GM06990 (cell line): ENCODE measurements at regions not wholly inside any gene's neighbourhood (a gene's known extent, or its start where the extent isn't known, plus 50 kb on each side); places are given as distances from the start of the nearest gene placed in this dataset.
"Not testable (repeated sequence)": the region's sequence is repeated elsewhere in the genome, so short reads cannot be mapped to it uniquely, and the experiment has no call there.

ENCODE experiments used
- DNase-seq: peaks from one replicate; pipeline ENCODE4 v3.0.0-alpha.2; 2011; ENCODE audit not compliant: insufficient read length; ENCODE audit errors: extremely low read depth
- H3K27me3 ChIP-seq: replicated peaks from 2 replicates; pipeline ENCODE4 v1.6.0; 2011; ENCODE audit warnings: low read length; ENCODE audit not compliant: control insufficient read depth, insufficient read depth
- H3K36me3 ChIP-seq: 2 replicates; pipeline ENCODE4 v1.5.1; 2011; ENCODE audit warnings: low read length; ENCODE audit not compliant: control insufficient read depth, insufficient read depth
- H3K4me3 ChIP-seq: replicated peaks from 2 replicates; pipeline ENCODE4 v1.5.1; 2011; ENCODE audit warnings: low read depth, mild to moderate bottlenecking, control low read depth, low read length
- CTCF ChIP-seq: IDR thresholded peaks from 2 replicates; pipeline ENCODE4 v1.5.1; 2011; ENCODE audit warnings: low read length, control low read depth, mild to moderate bottlenecking, inconsistent platforms; ENCODE audit not compliant: insufficient read depth, poor library complexity, severe bottlenecking

DNA sequence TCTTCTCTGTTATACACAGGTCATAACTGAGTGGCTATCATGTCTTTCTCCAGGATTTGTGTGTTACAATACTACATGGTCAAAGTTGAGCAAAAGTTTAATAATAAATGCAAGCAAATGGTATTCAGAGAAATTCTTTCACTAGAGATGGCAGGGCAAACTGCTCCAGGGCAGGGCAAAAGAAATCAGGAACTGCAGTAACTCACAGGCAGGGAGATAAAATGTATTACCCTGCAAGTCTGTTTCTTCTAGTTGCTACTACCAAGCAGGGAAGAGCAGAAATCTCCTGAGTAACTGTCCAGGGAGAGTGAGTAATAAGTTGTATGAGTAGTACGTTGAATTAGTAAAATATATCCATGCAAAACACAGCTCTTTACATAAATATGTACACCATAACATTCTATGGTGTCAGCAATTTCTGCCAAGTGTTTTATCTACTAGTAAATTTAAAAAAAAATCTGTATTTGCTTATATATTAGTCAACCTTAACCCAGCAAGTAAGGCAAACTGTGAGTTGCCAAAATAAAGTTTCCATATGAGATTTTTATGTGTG is 404.1 kb downstream of the ZEB2 start:
- no peak for DNase-seq
- TF ChIP-seq CTCF: no peak
- no peaks in the 10 kb centered on the region for H3K36me3 ChIP-seq
- H3K27me3 ChIP-seq: no peaks in the 10 kb centered on the region
- no peak overlapping the region for H3K4me3 ChIP-seq

- Histone ChIP-seq H3K27me3 (no peaks in the 10 kb centered on the region), H3K36me3 (no peaks in the 10 kb centered on the region), H3K4me3 (no peak overlapping the region)
- no peak for DNase-seq
- TF ChIP-seq CTCF: no peak
These were observed 405.2 kb downstream of the ZEB2 start for GRCh38 chr2:144114760-144115159.

GRCh38 chr2:144111437-144111836 is 408.5 kb downstream of the ZEB2 start:
- TF ChIP-seq CTCF: no peak
- DNase-seq: no peak
- Histone ChIP-seq H3K27me3 (no peaks in the 10 kb centered on the region), H3K36me3 (no peaks in the 10 kb centered on the region), H3K4me3 (no peak overlapping the region)

DNA sequence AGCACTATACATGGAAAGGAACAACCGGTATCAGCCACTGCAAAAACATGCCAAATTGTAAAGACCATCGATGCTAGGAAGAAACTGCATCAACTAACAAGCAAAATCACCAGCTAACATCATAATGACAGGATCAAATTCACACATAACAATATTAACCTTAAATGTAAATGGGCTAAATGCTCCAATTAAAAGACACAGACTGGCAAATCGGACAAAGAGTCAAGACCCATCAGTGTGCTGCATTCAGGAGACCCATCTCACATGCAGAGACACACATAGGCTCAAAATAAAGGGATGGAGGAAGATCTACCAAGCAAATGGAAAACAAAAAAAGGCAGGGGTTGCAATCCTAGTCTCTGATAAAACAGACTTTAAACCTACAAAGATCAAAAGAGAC is 413.8 kb downstream of the ZEB2 start:
- H3K27me3 ChIP-seq, DNase-seq, H3K36me3 ChIP-seq, H3K4me3 ChIP-seq: not testable (repeated sequence)

GRCh38 chr2:144102386-144102785 is 417.5 kb downstream of the ZEB2 start:
- TF ChIP-seq CTCF: no peak
- Histone ChIP-seq H3K27me3 (no peaks in the 10 kb centered on the region), H3K4me3 (no peak overlapping the region), H3K36me3 (no peaks in the 10 kb centered on the region)
- no peak for DNase-seq

GRCh38 chr2:144099780-144100377 is 420.0 kb downstream of the ZEB2 start:
- TF ChIP-seq CTCF: no peak
- no peak for DNase-seq
- Histone ChIP-seq H3K27me3 (no peaks in the 10 kb centered on the region), H3K36me3 (no peaks in the 10 kb centered on the region), H3K4me3 (no peak overlapping the region)
